Islet precursor cell (in vitro differentiated cells): ENCODE measurements at regions not wholly inside any gene's neighbourhood (a gene's known extent, or its start where the extent isn't known, plus 50 kb on each side); places are given as distances from the start of the nearest gene placed in this dataset.
"Not testable (repeated sequence)": the region's sequence is repeated elsewhere in the genome, so short reads cannot be mapped to it uniquely, and the experiment has no call there.

Experiments
- DNase-seq: peaks from one replicate; pipeline ENCODE4 v3.0.0-alpha.2; 2018

GRCh38 chr13:103884101-103884723 is 818.0 kb upstream of the SLC10A2 start:
- DNase-seq, result no peak

- no peak for DNase-seq
Observed at GRCh38 chr13:103883698-103884097, 817.5 kb upstream of the SLC10A2 start.

- DNase-seq, result peak; percentile 97
Observed at GRCh38 chr13:103883164-103883563, 816.9 kb upstream of the SLC10A2 start.

GRCh38 chr13:103880146-103880545 is 813.9 kb upstream of the SLC10A2 start:
- DNase-seq, result not testable (repeated sequence)

GRCh38 chr13:103878891-103879605 is 812.8 kb upstream of the SLC10A2 start:
- DNase-seq, result no peak

- no peak for DNase-seq
Observed at GRCh38 chr13:103876571-103876970, 810.4 kb upstream of the SLC10A2 start.

- DNase-seq, result no peak
Observed at GRCh38 chr13:103873725-103874124, 807.5 kb upstream of the SLC10A2 start.

GRCh38 chr13:103866048-103866447 is 799.8 kb upstream of the SLC10A2 start:
- no peak for DNase-seq

GRCh38 chr13:103862525-103862924 is 796.3 kb upstream of the SLC10A2 start:
- DNase-seq, result no peak

- no peak for DNase-seq
Observed at GRCh38 chr13:103859952-103860351, 793.7 kb upstream of the SLC10A2 start.

GRCh38 chr13:103852036-103852435 is 785.8 kb upstream of the SLC10A2 start:
- DNase-seq, result no peak

GRCh38 chr13:103844471-103844870 is 778.3 kb upstream of the SLC10A2 start:
- no peak for DNase-seq

- DNase-seq, result no peak
Observed at GRCh38 chr13:103839460-103839859, 773.2 kb upstream of the SLC10A2 start.

GRCh38 chr13:103835052-103835451 is 768.8 kb upstream of the SLC10A2 start:
- no peak for DNase-seq

- no peak for DNase-seq
Observed at GRCh38 chr13:103833294-103833852, 767.2 kb upstream of the SLC10A2 start.

GRCh38 chr13:103815619-103816018 is 749.4 kb upstream of the SLC10A2 start:
- DNase-seq, result no peak

- DNase-seq, result no peak
Observed at GRCh38 chr13:103812971-103813370, 746.8 kb upstream of the SLC10A2 start.

- DNase-seq, result no peak
Observed at GRCh38 chr13:103812558-103812957, 746.3 kb upstream of the SLC10A2 start.

- peak; percentile 77 for DNase-seq
Observed at GRCh38 chr13:103810026-103810425, 743.8 kb upstream of the SLC10A2 start.

- no peak for DNase-seq
Observed at GRCh38 chr13:103805771-103806170, 739.6 kb upstream of the SLC10A2 start.

GRCh38 chr13:103803349-103803748 is 737.1 kb upstream of the SLC10A2 start:
- DNase-seq, result no peak

- no peak for DNase-seq
Observed at GRCh38 chr13:103799028-103799427, 732.8 kb upstream of the SLC10A2 start.

GRCh38 chr13:103795892-103796478 is 729.8 kb upstream of the SLC10A2 start:
- no peak for DNase-seq

- DNase-seq, result no peak
Observed at GRCh38 chr13:103794526-103794925, 728.3 kb upstream of the SLC10A2 start.
